HG03135 (cell line): ENCODE measurements at regions not wholly inside any gene's neighbourhood (a gene's known extent, or its start where the extent isn't known, plus 50 kb on each side); places are given as distances from the start of the nearest gene placed in this dataset.

Source experiments
- ATAC-seq: cut with Tn5 transposase; IDR thresholded peaks from one replicate; pipeline ENCODE4 v1.9.1; 2021; ENCODE audit warnings: mild to moderate bottlenecking, moderate library complexity; ENCODE audit not compliant: unreplicated experiment

DNA sequence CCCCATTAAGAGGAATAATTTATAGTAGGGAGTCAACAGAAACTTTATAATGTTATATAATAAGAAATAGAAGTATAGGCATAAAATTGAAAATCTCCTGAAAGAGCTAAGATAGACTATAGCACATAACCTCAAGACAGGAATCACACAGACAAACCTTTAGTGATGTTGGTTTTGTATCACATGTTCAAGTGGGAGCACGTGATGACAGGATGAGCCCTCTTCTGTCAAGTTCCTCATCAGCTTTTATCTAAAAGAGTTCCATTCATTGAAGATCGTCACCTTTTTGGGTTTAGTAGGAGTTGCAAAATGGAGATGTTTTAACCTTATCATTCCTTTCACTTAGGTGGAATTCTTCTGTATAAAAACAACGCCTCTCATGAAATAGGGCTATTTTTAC is 127.0 kb downstream of the MCHR2 start:
- no peak for ATAC-seq

DNA sequence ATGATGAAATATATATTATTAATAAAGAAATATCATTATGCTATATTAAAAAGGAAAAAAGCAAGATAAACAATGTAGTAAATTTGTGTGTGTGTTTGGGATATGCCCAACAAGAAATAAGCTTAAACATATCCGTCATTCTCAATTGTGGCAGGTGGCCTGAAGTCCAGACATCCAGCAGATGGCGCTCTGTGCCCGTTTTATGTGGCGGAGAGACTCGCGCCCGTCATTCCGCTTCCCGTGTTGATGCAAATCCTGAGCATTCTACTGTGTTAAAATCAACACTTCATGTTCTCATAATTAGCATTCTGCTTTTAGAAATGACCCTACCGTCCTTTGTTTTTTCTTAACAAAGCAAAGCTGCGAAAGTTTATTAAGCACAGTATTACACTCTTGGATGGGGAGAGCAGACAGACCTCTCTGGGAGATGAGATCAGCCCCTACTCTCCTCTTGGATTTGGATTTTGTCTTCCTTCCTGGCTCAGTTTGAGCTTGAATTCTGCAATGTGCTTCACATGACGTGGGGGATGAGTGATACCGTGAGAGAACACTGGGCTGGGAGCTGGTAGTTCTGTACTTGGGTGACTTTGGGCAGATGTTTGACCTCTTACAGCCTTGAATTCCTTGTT is 125.8 kb downstream of the MCHR2 start:
- ATAC-seq, result peak; percentile 76
